ENCODE measurements at regions not wholly inside any gene's neighbourhood (a gene's known extent, or its start where the extent isn't known, plus 50 kb on each side); places are given as distances from the start of the nearest gene placed in this dataset.
"Not testable (repeated sequence)": the region's sequence is repeated elsewhere in the genome, so short reads cannot be mapped to it uniquely, and the experiment has no call there.

GRCh38 chr10:23885853-23886252 lies 323.1 kb upstream of the KIAA1217 start:
- DNase-seq = no peak

GRCh38 chr10:23886355-23886754 lies 322.6 kb upstream of the KIAA1217 start:
- DNase-seq = no peak

- no peak for DNase-seq
Measured at GRCh38 chr10:23891301-23891700, 317.6 kb upstream of the KIAA1217 start.

- peak; percentile 33 for DNase-seq
Measured at GRCh38 chr10:23892296-23892695, 316.6 kb upstream of the KIAA1217 start.

- no peak for DNase-seq
Measured at GRCh38 chr10:23897267-23897666, 311.7 kb upstream of the KIAA1217 start.

GRCh38 chr10:23897861-23898260 lies 311.1 kb upstream of the KIAA1217 start:
- DNase-seq = no peak

- no peak for DNase-seq
Measured at GRCh38 chr10:23899166-23899565, 309.8 kb upstream of the KIAA1217 start.

GRCh38 chr10:23910291-23910690 lies 298.6 kb upstream of the KIAA1217 start:
- DNase-seq = no peak

GRCh38 chr10:23912884-23913404 lies 296.0 kb upstream of the KIAA1217 start:
- no peak for DNase-seq

GRCh38 chr10:23914641-23915040 lies 294.3 kb upstream of the KIAA1217 start:
- DNase-seq = no peak

GRCh38 chr10:23917251-23917840 lies 291.6 kb upstream of the KIAA1217 start:
- DNase-seq = peak; percentile 1

- no peak for DNase-seq
Measured at GRCh38 chr10:23918090-23918723, 290.7 kb upstream of the KIAA1217 start.

- DNase-seq = peak; percentile 60
Measured at GRCh38 chr10:23918839-23919238, 290.1 kb upstream of the KIAA1217 start.

GRCh38 chr10:23927576-23928325 lies 281.2 kb upstream of the KIAA1217 start:
- no peak for DNase-seq

GRCh38 chr10:23934023-23934422 lies 274.9 kb upstream of the KIAA1217 start:
- not testable (repeated sequence) for DNase-seq

- DNase-seq = no peak
Measured at GRCh38 chr10:23945845-23946244, 263.1 kb upstream of the KIAA1217 start.

- DNase-seq = no peak
Measured at GRCh38 chr10:23951841-23952240, 257.1 kb upstream of the KIAA1217 start.

- DNase-seq = no peak
Measured at GRCh38 chr10:23955456-23956225, 253.3 kb upstream of the KIAA1217 start.

GRCh38 chr10:23965123-23965522 lies 243.8 kb upstream of the KIAA1217 start:
- DNase-seq = no peak

GRCh38 chr10:23965880-23966279 lies 243.1 kb upstream of the KIAA1217 start:
- DNase-seq = no peak

- DNase-seq = no peak
Measured at GRCh38 chr10:23966504-23967051, 242.4 kb upstream of the KIAA1217 start.

GRCh38 chr10:23968301-23968700 lies 240.6 kb upstream of the KIAA1217 start:
- peak; percentile 66 for DNase-seq

GRCh38 chr10:23974746-23975272 lies 234.1 kb upstream of the KIAA1217 start:
- no peak for DNase-seq
